GM23248 (cell line): ENCODE measurements at regions not wholly inside any gene's neighbourhood (a gene's known extent, or its start where the extent isn't known, plus 50 kb on each side); places are given as distances from the start of the nearest gene placed in this dataset.

Source experiments
- DNase-seq: peaks from one replicate; pipeline ENCODE4 v3.0.0-alpha.2; 2015
- H2AFZ ChIP-seq: fragments of 200-600 bp; sonication (generic); 2 replicates; pipeline ENCODE4 v1.6.1; 2016; ENCODE audit warnings: antibody characterized with exemption
- H3F3A ChIP-seq: fragments of 200-600 bp; sonication (generic); 2 replicates; pipeline ENCODE4 v1.6.1; 2016; ENCODE audit warnings: mild to moderate bottlenecking, antibody characterized with exemption, mixed run types; ENCODE audit not compliant: insufficient read depth
- H3K27ac ChIP-seq: fragments of 200-600 bp; sonication (generic); 2 replicates; pipeline ENCODE4 v1.5.1; 2016; ENCODE audit warnings: mild to moderate bottlenecking
- H3K27me3 ChIP-seq: fragments of 200-600 bp; sonication (generic); replicated peaks from 2 replicates; pipeline ENCODE4 v1.6.1; 2016; ENCODE audit warnings: mild to moderate bottlenecking; ENCODE audit not compliant: insufficient read depth
- H3K36me3 ChIP-seq: fragments of 200-600 bp; sonication (generic); 2 replicates; pipeline ENCODE4 v1.6.1; 2016; ENCODE audit warnings: low read depth, mild to moderate bottlenecking
- H3K4me1 ChIP-seq: fragments of 200-600 bp; sonication (generic); 2 replicates; pipeline ENCODE4 v1.6.1; 2016; ENCODE audit warnings: mild to moderate bottlenecking; ENCODE audit not compliant: insufficient read depth
- H3K4me2 ChIP-seq: fragments of 200-600 bp; sonication (generic); one replicate; pipeline ENCODE4 v1.6.1; 2016; ENCODE audit warnings: mild to moderate bottlenecking; ENCODE audit not compliant: unreplicated experiment
- H3K4me3 ChIP-seq: fragments of 200-600 bp; sonication (generic); 2 replicates; pipeline ENCODE4 v1.5.1; 2016; ENCODE audit warnings: mild to moderate bottlenecking
- H3K79me2 ChIP-seq: fragments of 200-600 bp; sonication (generic); 2 replicates; pipeline ENCODE4 v1.6.1; 2016; ENCODE audit warnings: mild to moderate bottlenecking; ENCODE audit not compliant: insufficient read depth
- H3K9ac ChIP-seq: fragments of 200-600 bp; sonication (generic); 2 replicates; pipeline ENCODE4 v1.6.1; 2016; ENCODE audit warnings: mild to moderate bottlenecking
- H3K9me2 ChIP-seq: fragments of 200-600 bp; sonication (generic); 2 replicates; pipeline ENCODE4 v1.6.1; 2016; ENCODE audit warnings: mixed run types, mild to moderate bottlenecking, moderate library complexity; ENCODE audit not compliant: insufficient read depth
- H3K9me3 ChIP-seq: fragments of 200-600 bp; sonication (generic); one replicate; pipeline ENCODE4 v1.6.1; 2017; ENCODE audit warnings: low read depth
- H4K20me1 ChIP-seq: fragments of 200-600 bp; sonication (generic); 2 replicates; pipeline ENCODE4 v1.6.0; 2016; ENCODE audit not compliant: insufficient read depth
- EZH2 ChIP-seq: fragments of 200-600 bp; sonication (generic); IDR thresholded peaks from 2 replicates; pipeline ENCODE4 v1.6.1; 2018; ENCODE audit warnings: antibody characterized with exemption, mild to moderate bottlenecking; ENCODE audit not compliant: insufficient read depth, poor library complexity, severe bottlenecking
- EZH2phosphoT487 ChIP-seq: fragments of 200-600 bp; sonication (generic); IDR thresholded peaks from 2 replicates; pipeline ENCODE4 v1.6.1; 2018; ENCODE audit warnings: antibody characterized with exemption, moderate library complexity, mild to moderate bottlenecking, low read depth; ENCODE audit not compliant: insufficient read depth
- WGBS, 2 experiments: methylation state at CpG; one replicate each; pipeline ENCODE4 v1.1.6; 2015 to 2017; ENCODE audit warnings: low lambda C conversion rate in 2 of 2, low coverage in 1 of 2; ENCODE audit errors: missing lambda C conversion rate in 2 of 2; 5-methylcytosine and 5-hydroxymethylcytosine counted together
- in situ Hi-C: fragments of 300-500 bp; cut with MboI; formaldehyde crosslinking; loops from 2 replicates; pipeline ENCODE4 v1.15.0; 2020

- H3K9ac ChIP-seq: no peak overlapping the region
- H4K20me1 ChIP-seq: no peaks in the 10 kb centered on the region
- H3K4me1 ChIP-seq: peaks cover 10% of the 10 kb centered on the region; the same call in 1 of the 2 replicates
- no peaks in the 10 kb centered on the region for H3K36me3 ChIP-seq
- no peaks in the 10 kb centered on the region for H3K27me3 ChIP-seq
- no peaks in the 10 kb centered on the region for H3F3A ChIP-seq
- H3K4me2 ChIP-seq: no peak overlapping the region
- no peak overlapping the region for H2AFZ ChIP-seq
- TF ChIP-seq EZH2phosphoT487: no peak
- TF ChIP-seq EZH2: no peak
- H3K9me2 ChIP-seq: no peaks in the 10 kb centered on the region
- no peaks in the 10 kb centered on the region for H3K9me3 ChIP-seq
- no peak overlapping the region for H3K27ac ChIP-seq
- in situ Hi-C loops: no loop called here
- H3K79me2 ChIP-seq: no peaks in the 10 kb centered on the region
- no peak for DNase-seq
- 91 to 93% methylated on average over 2 of the region's 2 CpGs for WGBS, 2 experiments
- no peak overlapping the region for H3K4me3 ChIP-seq
Measured at GRCh38 chr12:89829434-89829975, 120.9 kb upstream of the ATP2B1 start.

- Histone ChIP-seq H3F3A (no peaks in the 10 kb centered on the region), H3K9me3 (no peaks in the 10 kb centered on the region), H3K4me1 (peaks cover 4% of the 10 kb centered on the region; the same call in 1 of the 2 replicates), H3K27ac (no peak overlapping the region), H3K9ac (no peak overlapping the region), H4K20me1 (no peaks in the 10 kb centered on the region), H3K36me3 (no peaks in the 10 kb centered on the region), H3K9me2 (no peaks in the 10 kb centered on the region), H3K4me2 (no peak overlapping the region), H3K79me2 (no peaks in the 10 kb centered on the region), H3K27me3 (no peaks in the 10 kb centered on the region), H3K4me3 (no peak overlapping the region), H2AFZ (no peak overlapping the region)
- TF ChIP-seq EZH2phosphoT487 (no peak), EZH2 (no peak)
- in situ Hi-C loops: no loop called here
- no peak for DNase-seq
- 88 to 89% methylated on average over 2 of the region's 2 CpGs for WGBS, 2 experiments
Measured at GRCh38 chr12:89828575-89828974, 119.9 kb upstream of the ATP2B1 start.

DNA sequence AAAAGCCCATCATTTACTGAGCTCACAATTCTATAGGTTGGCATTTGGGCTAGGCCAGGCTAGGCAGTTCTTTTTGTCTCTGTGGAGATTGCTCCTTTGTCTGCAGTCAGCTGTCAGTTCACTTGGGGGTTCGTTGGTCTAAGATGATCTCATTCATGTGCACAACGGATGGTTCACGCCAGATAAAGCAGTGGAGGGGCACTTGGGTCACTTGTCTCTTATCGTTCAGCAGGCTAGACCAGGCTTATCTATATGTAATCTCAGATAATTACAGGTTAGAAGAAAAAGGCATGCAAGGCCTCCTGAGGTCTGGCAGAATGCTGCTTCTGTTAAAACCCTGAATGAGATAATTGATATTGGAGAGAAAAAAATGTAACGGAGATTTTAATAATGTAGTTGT lies 119.0 kb upstream of the ATP2B1 start:
- Histone ChIP-seq H3K36me3 (no peaks in the 10 kb centered on the region), H3K4me2 (no peak overlapping the region), H3F3A (no peaks in the 10 kb centered on the region), H3K9ac (no peak overlapping the region), H3K27ac (no peak overlapping the region), H2AFZ (no peak overlapping the region), H3K4me1 (no peaks in the 10 kb centered on the region), H3K79me2 (no peaks in the 10 kb centered on the region), H3K4me3 (no peak overlapping the region), H4K20me1 (no peaks in the 10 kb centered on the region), H3K9me3 (no peaks in the 10 kb centered on the region), H3K9me2 (no peaks in the 10 kb centered on the region), H3K27me3 (no peaks in the 10 kb centered on the region)
- 74 to 76% methylated on average over 5 of the region's 5 CpGs for WGBS, 2 experiments
- TF ChIP-seq EZH2 (no peak), EZH2phosphoT487 (no peak)
- in situ Hi-C loops: no loop called here
- DNase-seq: no peak

DNA sequence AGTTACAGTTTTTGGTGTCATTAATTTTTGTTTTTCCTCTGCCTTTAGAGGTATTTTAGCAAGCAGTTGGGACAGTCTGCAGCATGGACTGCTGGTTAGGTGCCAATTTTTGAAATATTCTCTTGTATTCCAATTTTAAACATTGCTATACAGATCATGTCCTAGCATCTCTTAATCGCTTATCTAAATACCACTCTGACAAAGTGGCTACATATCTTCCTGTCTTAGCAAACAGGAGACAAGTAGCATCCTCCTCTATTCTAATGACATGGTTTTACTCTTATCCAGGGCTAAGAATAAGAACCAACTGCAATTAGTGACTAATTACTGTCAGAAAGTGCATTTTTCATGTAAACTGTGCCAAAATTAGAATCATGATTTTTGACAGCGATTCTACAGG lies 117.8 kb upstream of the ATP2B1 start:
- Histone ChIP-seq H3K4me1 (no peaks in the 10 kb centered on the region), H2AFZ (no peak overlapping the region), H3K9me2 (no peaks in the 10 kb centered on the region), H4K20me1 (no peaks in the 10 kb centered on the region), H3F3A (no peaks in the 10 kb centered on the region), H3K9me3 (no peaks in the 10 kb centered on the region), H3K79me2 (no peaks in the 10 kb centered on the region), H3K36me3 (no peaks in the 10 kb centered on the region), H3K9ac (no peak overlapping the region), H3K27me3 (no peaks in the 10 kb centered on the region), H3K27ac (no peak overlapping the region), H3K4me2 (no peak overlapping the region), H3K4me3 (no peak overlapping the region)
- DNase-seq: no peak
- WGBS, 2 experiments: 80 to 85% methylated on average over 2 of the region's 2 CpGs
- TF ChIP-seq EZH2 (no peak), EZH2phosphoT487 (no peak)
- in situ Hi-C loops: no loop called here

- Histone ChIP-seq H4K20me1 (no peaks in the 10 kb centered on the region), H3K27me3 (no peaks in the 10 kb centered on the region), H3K36me3 (no peaks in the 10 kb centered on the region), H3F3A (no peaks in the 10 kb centered on the region), H3K27ac (no peak overlapping the region), H3K79me2 (no peaks in the 10 kb centered on the region), H2AFZ (no peak overlapping the region), H3K4me3 (no peak overlapping the region), H3K9me2 (no peaks in the 10 kb centered on the region), H3K4me1 (no peaks in the 10 kb centered on the region), H3K4me2 (no peak overlapping the region), H3K9ac (no peak overlapping the region), H3K9me3 (no peaks in the 10 kb centered on the region)
- 65 to 66% methylated on average over 6 of the region's 6 CpGs for WGBS, 2 experiments
- TF ChIP-seq EZH2phosphoT487 (no peak), EZH2 (no peak)
- in situ Hi-C loops: no loop called here
- DNase-seq: no peak
Measured at GRCh38 chr12:89825591-89826449, 117.2 kb upstream of the ATP2B1 start.
